HUES48 (cell line): ENCODE measurements at regions not wholly inside any gene's neighbourhood (a gene's known extent, or its start where the extent isn't known, plus 50 kb on each side); places are given as distances from the start of the nearest gene placed in this dataset.
"Not testable (repeated sequence)": the region's sequence is repeated elsewhere in the genome, so short reads cannot be mapped to it uniquely, and the experiment has no call there.

Experiments
- H3K27ac ChIP-seq: one replicate; pipeline ENCODE4 v1.7.0; 2013; ENCODE audit warnings: low read depth, low read length, inconsistent platforms
- H3K27me3 ChIP-seq: 2 replicates; pipeline ENCODE4 v1.6.1; 2013; ENCODE audit warnings: mild to moderate bottlenecking, low read length; ENCODE audit not compliant: control insufficient read depth, insufficient read depth
- H3K36me3 ChIP-seq: 2 replicates; pipeline ENCODE4 v1.6.1; 2013; ENCODE audit warnings: low read length; ENCODE audit not compliant: control insufficient read depth, insufficient read depth
- H3K4me1 ChIP-seq: 2 replicates; pipeline ENCODE4 v1.6.1; 2013; ENCODE audit warnings: mild to moderate bottlenecking, low read length; ENCODE audit not compliant: control insufficient read depth, insufficient read depth
- H3K4me3 ChIP-seq: 2 replicates; pipeline ENCODE4 v1.5.1; 2013; ENCODE audit warnings: mild to moderate bottlenecking, low read depth, low read length
- H3K9ac ChIP-seq: 2 replicates; pipeline ENCODE4 v1.6.1; 2013; ENCODE audit warnings: mild to moderate bottlenecking, low read depth, low read length, moderate library complexity
- H3K9me3 ChIP-seq: 2 replicates; pipeline ENCODE4 v1.6.1; 2013; ENCODE audit warnings: low read length; ENCODE audit not compliant: control insufficient read depth, insufficient read depth

- peaks cover 17% of the 10 kb centered on the region for H3K4me1 ChIP-seq
- H3K9ac ChIP-seq, result no peak overlapping the region
- H3K27me3 ChIP-seq, result no peaks in the 10 kb centered on the region
- no peak overlapping the region for H3K27ac ChIP-seq
- 0 out of 2 replicates have a peak, but pooled peaks cover 2% of the 10 kb centered on the region for H3K9me3 ChIP-seq
- no peaks in the 10 kb centered on the region for H3K36me3 ChIP-seq
- H3K4me3 ChIP-seq, result peak overlapping the region; percentile 25; the same call in 1 of the 2 replicates
Observed at GRCh38 chr7:124635416-124635815, 130.2 kb downstream of the GPR37 start.

DNA sequence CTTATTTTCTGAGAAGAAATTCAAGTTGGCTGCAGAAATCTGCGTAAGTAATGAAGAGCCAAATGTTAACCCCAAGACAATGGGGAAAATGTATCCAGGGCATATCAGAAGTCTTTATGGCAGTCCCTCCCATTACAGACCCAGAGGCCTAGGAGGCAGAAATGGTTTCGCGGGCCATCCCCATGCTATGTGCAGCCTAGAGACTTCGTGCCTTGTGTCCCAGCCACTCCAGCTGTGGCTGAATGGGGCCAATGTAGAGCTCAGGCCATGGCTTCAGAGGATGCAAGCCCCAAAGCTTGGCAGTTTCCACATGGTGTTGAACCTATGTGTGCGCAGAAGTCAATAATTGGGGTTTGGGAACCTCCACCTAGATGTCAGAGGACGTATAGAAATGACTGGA, 131.9 kb downstream of the GPR37 start:
- H3K9me3 ChIP-seq, result 0 out of 2 replicates have a peak, but pooled peaks cover 2% of the 10 kb centered on the region
- H3K9ac ChIP-seq, result no peak overlapping the region
- H3K36me3 ChIP-seq, result no peaks in the 10 kb centered on the region
- H3K4me1 ChIP-seq, result peaks cover 17% of the 10 kb centered on the region
- no peaks in the 10 kb centered on the region for H3K27me3 ChIP-seq
- H3K4me3 ChIP-seq, result no peak overlapping the region
- no peak overlapping the region for H3K27ac ChIP-seq

DNA sequence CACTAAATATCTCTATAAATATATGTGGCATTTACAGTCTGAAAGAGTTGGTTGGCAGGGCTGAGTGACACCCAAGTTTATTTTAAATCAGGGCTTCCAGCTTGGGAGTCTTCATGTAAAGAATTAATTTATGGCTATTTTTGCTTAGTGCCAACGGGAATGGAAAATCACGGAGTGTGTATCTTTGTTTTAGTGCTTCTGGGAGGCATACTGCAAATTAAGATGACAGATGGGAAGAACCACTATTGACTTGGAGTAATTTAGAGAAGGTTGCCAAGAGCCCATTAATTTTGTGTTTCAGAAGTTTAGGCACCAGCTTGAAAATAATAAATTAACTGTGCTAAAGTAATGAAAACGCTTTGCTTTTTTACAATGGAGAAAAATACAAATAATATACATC, 135.2 kb downstream of the GPR37 start:
- Histone ChIP-seq H3K9me3 (0 out of 2 replicates have a peak, but pooled peaks cover 2% of the 10 kb centered on the region), H3K4me3 (no peak overlapping the region), H3K9ac (no peak overlapping the region)

DNA sequence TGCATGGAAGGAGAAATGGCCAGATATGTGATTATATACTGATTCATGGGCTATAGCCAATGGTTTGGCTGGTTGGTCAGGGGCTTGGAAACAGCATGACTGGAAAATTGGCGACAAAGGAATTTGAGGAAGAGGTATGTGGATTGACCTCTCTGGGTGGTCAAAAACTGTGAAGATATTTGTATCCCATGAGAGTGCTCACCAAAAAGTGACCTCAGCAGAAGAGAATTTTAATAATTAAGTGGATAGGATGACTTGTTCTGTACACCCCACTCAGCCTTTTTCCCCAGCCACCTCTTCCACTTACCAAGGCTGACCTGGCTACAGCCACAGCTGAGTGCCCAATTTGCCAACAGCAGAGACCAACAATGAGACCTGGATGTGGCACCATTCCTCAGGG, 146.7 kb downstream of the GPR37 start:
- no peak overlapping the region for H3K4me3 ChIP-seq
- H3K27ac ChIP-seq, result no peak overlapping the region
- no peaks in the 10 kb centered on the region for H3K4me1 ChIP-seq
- H3K9me3 ChIP-seq, result no peaks in the 10 kb centered on the region
- no peak overlapping the region for H3K9ac ChIP-seq
- no peaks in the 10 kb centered on the region for H3K27me3 ChIP-seq
- H3K36me3 ChIP-seq, result no peaks in the 10 kb centered on the region

More for the DNA sequence above, 135.2 kb downstream of the GPR37 start:
- Histone ChIP-seq H3K4me1 (0 out of 2 replicates have a peak, but pooled peaks cover 2% of the 10 kb centered on the region), H3K36me3 (no peaks in the 10 kb centered on the region), H3K27me3 (no peaks in the 10 kb centered on the region), H3K27ac (no peak overlapping the region)

DNA sequence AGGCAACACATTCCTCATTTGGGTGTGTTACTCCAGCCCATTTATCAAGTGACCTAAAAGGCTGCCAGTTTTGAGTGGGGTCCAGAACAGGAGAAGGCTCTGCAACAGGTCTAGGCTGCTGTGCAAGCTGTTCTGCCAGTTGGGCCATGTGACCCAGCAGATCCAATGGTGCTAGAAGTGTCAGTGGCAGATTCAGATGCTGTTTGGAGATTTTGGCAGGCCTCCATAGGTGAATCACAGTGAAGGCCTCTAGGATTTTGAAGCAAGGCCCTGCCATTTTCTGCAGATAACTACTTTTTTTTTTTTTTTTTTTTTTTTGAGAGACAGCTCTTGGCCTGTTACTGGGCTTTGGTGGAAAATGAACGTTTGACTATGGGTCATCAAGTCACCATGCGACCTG, 147.5 kb downstream of the GPR37 start:
- H3K9me3 ChIP-seq, H3K9ac ChIP-seq, H3K4me1 ChIP-seq, H3K27me3 ChIP-seq, H3K4me3 ChIP-seq, H3K27ac ChIP-seq, H3K36me3 ChIP-seq: not testable (repeated sequence)

DNA sequence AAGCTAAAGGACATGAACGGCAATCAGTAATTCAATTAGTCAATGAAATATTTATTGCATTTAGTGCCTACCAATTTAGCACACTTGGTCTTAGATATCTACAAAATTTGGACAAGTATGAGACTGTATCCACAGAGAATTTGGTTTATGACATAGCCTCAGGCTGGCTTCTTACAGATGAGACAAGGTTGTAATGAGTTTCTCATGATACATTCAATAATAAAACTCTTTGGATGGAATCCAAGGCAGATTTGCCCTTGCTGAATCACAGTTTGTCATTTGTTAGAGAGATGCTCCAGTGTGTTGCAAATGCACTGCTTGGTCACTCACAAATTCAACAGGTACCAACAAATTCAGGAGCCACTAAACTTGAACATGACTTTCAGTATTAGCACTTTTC, 162.5 kb downstream of the GPR37 start:
- Histone ChIP-seq H3K9me3 (no peaks in the 10 kb centered on the region), H3K9ac (no peak overlapping the region), H3K4me3 (no peak overlapping the region), H3K36me3 (no peaks in the 10 kb centered on the region), H3K27me3 (no peaks in the 10 kb centered on the region), H3K4me1 (no peaks in the 10 kb centered on the region), H3K27ac (no peak overlapping the region)

DNA sequence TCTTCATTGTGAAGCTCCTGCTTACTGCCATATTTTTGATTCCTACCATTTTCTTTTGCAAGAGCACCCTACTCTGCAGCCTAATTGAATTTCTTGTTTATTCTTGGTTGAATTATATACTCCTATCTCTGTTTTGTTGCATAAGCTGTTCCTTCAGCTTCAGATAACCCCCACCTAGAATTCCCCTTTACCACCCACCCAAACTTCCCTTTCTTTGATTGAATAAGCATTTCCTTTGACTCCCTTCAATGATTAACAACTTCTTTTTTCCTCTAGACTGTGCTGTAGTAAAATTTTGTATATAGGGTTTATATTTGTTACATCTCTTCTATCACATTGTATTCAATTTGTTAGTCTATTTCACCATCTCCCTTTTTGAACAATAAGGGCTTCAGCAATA, 168.1 kb downstream of the GPR37 start:
- no peak overlapping the region for H3K4me3 ChIP-seq
- H3K9me3 ChIP-seq, result no peaks in the 10 kb centered on the region
- H3K4me1 ChIP-seq, result no peaks in the 10 kb centered on the region
- no peaks in the 10 kb centered on the region for H3K27me3 ChIP-seq
- H3K9ac ChIP-seq, result no peak overlapping the region
- H3K36me3 ChIP-seq, result no peaks in the 10 kb centered on the region
- no peak overlapping the region for H3K27ac ChIP-seq

DNA sequence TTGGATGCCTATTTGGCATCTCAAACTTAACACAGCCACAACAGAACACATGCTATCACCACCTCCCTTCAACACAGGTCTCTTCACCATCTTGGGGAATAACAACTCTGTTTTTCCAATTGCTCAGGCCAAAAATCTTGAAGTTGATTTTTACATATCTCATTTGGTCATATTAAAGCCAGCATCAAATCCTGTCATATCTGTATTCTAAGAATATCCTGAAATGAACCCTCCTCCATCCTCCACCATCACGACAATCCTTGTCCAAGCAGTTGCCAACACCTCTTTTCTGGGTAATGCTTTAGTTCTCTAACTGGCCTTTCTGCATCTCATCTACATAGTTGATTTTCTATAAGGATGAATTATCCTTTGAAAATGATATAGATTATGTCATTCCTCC, 168.7 kb downstream of the GPR37 start:
- Histone ChIP-seq H3K9me3 (no peaks in the 10 kb centered on the region), H3K27ac (no peak overlapping the region), H3K9ac (no peak overlapping the region), H3K36me3 (no peaks in the 10 kb centered on the region), H3K4me1 (no peaks in the 10 kb centered on the region), H3K27me3 (no peaks in the 10 kb centered on the region), H3K4me3 (no peak overlapping the region)

DNA sequence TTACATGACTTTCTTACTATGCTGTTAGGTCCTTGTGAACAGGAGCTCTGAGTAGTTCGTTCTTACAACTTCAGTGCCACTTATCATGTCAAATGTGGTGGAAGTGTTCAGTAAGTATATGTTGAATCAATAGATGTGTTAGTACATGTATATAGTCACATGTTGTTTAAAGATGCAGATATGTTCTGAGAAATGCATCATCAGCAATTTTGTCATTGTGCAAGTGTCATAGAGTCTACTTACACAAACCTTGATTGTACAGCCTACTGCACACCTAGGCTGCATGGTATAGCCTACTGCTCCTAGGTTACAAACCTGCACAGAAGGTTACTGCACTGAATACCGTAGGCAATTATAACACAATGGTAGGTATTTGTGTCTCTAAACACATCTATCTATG, 174.8 kb downstream of the GPR37 start:
- Histone ChIP-seq H3K4me1 (no peaks in the 10 kb centered on the region), H3K27me3 (no peaks in the 10 kb centered on the region), H3K9me3 (no peaks in the 10 kb centered on the region), H3K27ac (no peak overlapping the region), H3K9ac (no peak overlapping the region), H3K4me3 (no peak overlapping the region), H3K36me3 (no peaks in the 10 kb centered on the region)

- H3K4me1 ChIP-seq, result no peaks in the 10 kb centered on the region
- H3K4me3 ChIP-seq, result no peak overlapping the region
- H3K27me3 ChIP-seq, result no peaks in the 10 kb centered on the region
- H3K27ac ChIP-seq, result no peak overlapping the region
- H3K9ac ChIP-seq, result no peak overlapping the region
- H3K36me3 ChIP-seq, result no peaks in the 10 kb centered on the region
- H3K9me3 ChIP-seq, result no peaks in the 10 kb centered on the region
Observed at GRCh38 chr7:124577256-124577655, 188.3 kb downstream of the GPR37 start.

GRCh38 chr7:124575176-124575575, 190.4 kb downstream of the GPR37 start:
- no peaks in the 10 kb centered on the region for H3K27me3 ChIP-seq
- no peak overlapping the region for H3K27ac ChIP-seq
- no peaks in the 10 kb centered on the region for H3K9me3 ChIP-seq
- no peak overlapping the region for H3K4me3 ChIP-seq
- no peak overlapping the region for H3K9ac ChIP-seq
- no peaks in the 10 kb centered on the region for H3K4me1 ChIP-seq
- H3K36me3 ChIP-seq, result no peaks in the 10 kb centered on the region

DNA sequence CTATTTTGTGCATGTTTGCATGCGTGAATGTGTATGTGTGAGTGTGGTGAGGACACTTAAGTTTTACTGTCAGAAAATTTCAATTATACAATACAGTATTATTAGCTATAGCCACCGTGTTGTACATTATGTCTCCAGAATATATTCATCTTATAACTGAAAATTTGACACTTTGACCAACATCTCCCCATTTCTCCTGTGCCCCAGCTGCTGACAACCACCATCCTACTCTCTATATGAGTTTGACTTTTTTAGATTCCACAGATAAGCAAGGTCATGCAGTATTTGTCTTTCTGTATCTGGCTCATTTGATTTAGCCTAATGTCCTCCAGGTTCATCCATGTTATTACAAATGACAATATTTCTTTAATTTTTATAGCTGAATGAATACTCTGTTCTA, 195.0 kb downstream of the GPR37 start:
- Histone ChIP-seq H3K9ac (no peak overlapping the region), H3K9me3 (no peaks in the 10 kb centered on the region), H3K4me1 (peaks cover 8% of the 10 kb centered on the region; the same call in 1 of the 2 replicates), H3K36me3 (no peaks in the 10 kb centered on the region), H3K27ac (no peak overlapping the region), H3K27me3 (no peaks in the 10 kb centered on the region), H3K4me3 (no peak overlapping the region)
